HepG2 (cell line): ENCODE measurements at regions not wholly inside any gene's neighbourhood (a gene's known extent, or its start where the extent isn't known, plus 50 kb on each side); places are given as distances from the start of the nearest gene placed in this dataset.

Experiments used
- ATAC-seq: fragments of 200-7000 bp; cut with Tn5 transposase; 3 replicates; pipeline ENCODE4 v1.9.1; 2020; ENCODE audit warnings: mild to moderate bottlenecking, moderate library complexity
- BruUV-seq: library from RNA; stranded (reverse); fragments of 400-500 nt; replicated peaks from 2 replicates; lab custom pipeline; 2021; lab: Mats Ljungman, UMichigan
- CTCF ChIA-PET: fragments of 300-600 bp; formaldehyde crosslinking; extraction: SDS; loops from one replicate; lab custom pipeline; 2021; ENCODE audit warnings: low total read pairs, inconsistent platforms, low intra/inter-chr PET ratio; lab: Yijun Ruan, JAX
- POLR2A ChIA-PET: fragments of 350-600 bp; sonication (Branson Sonifier 250); formaldehyde crosslinking; loops from one replicate; lab custom pipeline; 2020; ENCODE audit warnings: antibody characterized with exemption, inconsistent platforms; lab: Yijun Ruan, JAX
- DNase-seq: peaks from one replicate; pipeline ENCODE4 v3.0.0-alpha.2; 2015; ENCODE audit warnings: low spot score
- FAIRE-seq: peaks from 3 replicates; lab custom pipeline; 2011; peaks lifted over from hg19 to GRCh38; lab: Jason Lieb, UNC
- H2AFZ ChIP-seq: one replicate; pipeline ENCODE4 v1.6.1; 2011; ENCODE audit warnings: low read length, inconsistent platforms
- H3K27ac ChIP-seq: fragments of 300-600 bp; 3 replicates; pipeline ENCODE4 v1.8.0; 2011; ENCODE audit warnings: mixed run types, mild to moderate bottlenecking, mixed read lengths, low read length, inconsistent platforms; ENCODE audit not compliant: insufficient read depth; ENCODE audit errors: extremely low read length
- H3K27me3 ChIP-seq, 2 experiments: fragments of 200-600 bp in 1 of 2; 2 replicates in 1 of 2; 3 replicates in 1 of 2; pipeline versions ENCODE4 v1.6.0 to v1.8.0; 2011; ENCODE audit warnings: low read length in 2 of 2, mild to moderate bottlenecking in 2 of 2, moderate library complexity in 2 of 2, inconsistent platforms in 1 of 2; ENCODE audit not compliant: insufficient read depth in 2 of 2, control insufficient read depth in 1 of 2
- H3K36me3 ChIP-seq, 2 experiments: fragments of 200-600 bp in 1 of 2; replicated peaks in 1 of 2; 2 replicates in 1 of 2; 3 replicates in 1 of 2; pipeline versions ENCODE4 v1.5.1 to v1.8.0; 2011; ENCODE audit warnings: low read length in 2 of 2, inconsistent platforms in 1 of 2; ENCODE audit not compliant: insufficient read depth in 2 of 2, control insufficient read depth in 1 of 2
- H3K4me1 ChIP-seq: 2 replicates; pipeline ENCODE4 v1.5.1; 2012; ENCODE audit warnings: low read length, inconsistent platforms; ENCODE audit not compliant: insufficient read depth
- H3K4me2 ChIP-seq: 2 replicates; pipeline ENCODE4 v1.6.0; 2011; ENCODE audit warnings: low read depth, low read length, inconsistent platforms
- H3K4me3 ChIP-seq, 3 experiments: fragments of 200-600 bp in 1 of 3; sonication (generic), shearing (Covaris generic) in 1 of 3; replicated peaks in 1 of 3; 2 replicates each; pipeline ENCODE4 v1.5.1; 2011 to 2016; ENCODE audit warnings: low read length in 3 of 3, inconsistent platforms in 2 of 3, low read depth in 2 of 3, mild to moderate bottlenecking in 2 of 3, control low read depth in 1 of 3, mixed read lengths in 1 of 3; ENCODE audit not compliant: insufficient read depth in 1 of 3
- H3K79me2 ChIP-seq: one replicate; pipeline ENCODE4 v1.6.1; 2011; ENCODE audit warnings: low read length, inconsistent platforms; ENCODE audit not compliant: insufficient read depth
- H3K9ac ChIP-seq: 2 replicates; pipeline ENCODE4 v1.6.0; 2011; ENCODE audit warnings: mild to moderate bottlenecking, low read depth, low read length, inconsistent platforms; ENCODE audit not compliant: insufficient read depth
- H3K9me3 ChIP-seq: 2 replicates; pipeline ENCODE4 v1.5.1; 2012; ENCODE audit warnings: mild to moderate bottlenecking, low read length
- H4K20me1 ChIP-seq: 2 replicates; pipeline ENCODE4 v1.6.0; 2011; ENCODE audit warnings: inconsistent platforms, mild to moderate bottlenecking, low read length, moderate library complexity; ENCODE audit not compliant: insufficient read depth
- CREB1 ChIP-seq, 2 experiments: fragments of 450-650 bp in 1 of 2; IDR thresholded peaks; 2 replicates each; pipeline ENCODE4 v1.6.1; 2016 to 2017; ENCODE audit warnings: control low read depth in 1 of 2, mild to moderate bottlenecking in 1 of 2, missing compliant biosample characterization in 1 of 2, missing genetic modification characterization in 1 of 2
- DRAP1 ChIP-seq: IDR thresholded peaks from 2 replicates; pipeline ENCODE4 v1.6.1; 2016; ENCODE audit warnings: missing genetic modification reagents, missing compliant biosample characterization
- KAT2B ChIP-seq: fragments of 150-350 bp; IDR thresholded peaks from 2 replicates; pipeline ENCODE4 v1.6.1; 2014; ENCODE audit warnings: low read depth, low read length, borderline replicate concordance
- MAFK ChIP-seq, 2 experiments: IDR thresholded peaks in 1 of 2; conservative IDR thresholded peaks in 1 of 2; 2 replicates each; pipeline ENCODE4 v1.6.1; 2011; ENCODE audit warnings: improper control_type of control experiment in 2 of 2, low read length in 2 of 2
- PHF21A ChIP-seq: sonication (generic); formaldehyde crosslinking; IDR thresholded peaks from 2 replicates; pipeline ENCODE4 v1.5.0; 2020; ENCODE audit warnings: mild to moderate bottlenecking, missing genetic modification reagents
- RAD51 ChIP-seq: fragments of 450-650 bp; IDR thresholded peaks from 2 replicates; pipeline ENCODE4 v1.6.1; 2016; ENCODE audit warnings: borderline replicate concordance
- SOX5 ChIP-seq: IDR thresholded peaks from 2 replicates; pipeline ENCODE4 v1.6.1; 2016; ENCODE audit warnings: borderline replicate concordance
- TRIM24 ChIP-seq: sonication (generic); formaldehyde crosslinking; IDR thresholded peaks from 2 replicates; pipeline ENCODE4 v1.8.0; 2022; ENCODE audit warnings: mild to moderate bottlenecking, missing genetic modification reagents
- ZNF274 ChIP-seq: sonication (generic); formaldehyde crosslinking; IDR thresholded peaks from 2 replicates; pipeline ENCODE4 v1.5.1; 2020; ENCODE audit warnings: mild to moderate bottlenecking, missing genetic modification reagents
- ZNF354B ChIP-seq: sonication (generic); formaldehyde crosslinking; IDR thresholded peaks from 2 replicates; pipeline ENCODE4 v1.8.0; 2022; ENCODE audit warnings: mild to moderate bottlenecking, missing genetic modification reagents
- ZNF382 ChIP-seq: sonication (generic); formaldehyde crosslinking; IDR thresholded peaks from 2 replicates; pipeline ENCODE4 v1.5.0; 2020; ENCODE audit warnings: missing genetic modification reagents, mild to moderate bottlenecking, borderline replicate concordance
- ZSCAN12 ChIP-seq: sonication (generic); formaldehyde crosslinking; IDR thresholded peaks from 2 replicates; pipeline ENCODE4 v1.9.0; 2021; ENCODE audit warnings: mild to moderate bottlenecking, missing genetic modification reagents
- WGBS: methylation state at CpG from one replicate; pipeline ENCODE4 v1.1.6; 2017; ENCODE audit warnings: low lambda C conversion rate; 5-methylcytosine and 5-hydroxymethylcytosine counted together
- in situ Hi-C: cut with HindIII; loops from 2 replicates; pipeline ENCODE4 v1.10.0; 2017; ENCODE audit warnings: low pct_unique_long_range_greater_than_20kb; ENCODE audit not compliant: extremely low pct_ligation_motif_present
- intact Hi-C: fragments of 100-400 bp; cut with micrococcal nuclease; formaldehyde crosslinking; loops from one replicate; pipeline ENCODE4 v1.10.0; 2022; ENCODE audit not compliant: unreplicated experiment

GRCh38 chr17:68693466-68693865, 92.3 kb upstream of the FAM20A start:
- intact Hi-C loops: no loop called here
- WGBS: 59% methylated on average over 1 of the region's 1 CpG

GRCh38 chr17:68686108-68686988, 85.2 kb upstream of the FAM20A start:
- intact Hi-C loops: no loop called here
- Histone ChIP-seq H3K4me1 (no peaks in the 10 kb centered on the region), H3K9ac (no peak overlapping the region), H3K4me3 (no peak overlapping the region), H3K27ac (no peak overlapping the region), H3K9me3 (no peaks in the 10 kb centered on the region), H4K20me1 (no peaks in the 10 kb centered on the region)
- no peak; the same call in 2 of the 3 replicates for ATAC-seq
- no peak for FAIRE-seq
- BruUV-seq: no TSS peak
- DNase-seq: no peak
- peak; percentile 25 to 41; a peak in 2 of 4 replicates for TF ChIP-seq MAFK (conservative IDR thresholded peaks at IDR 0.05 in 1 of 2, IDR thresholded peaks at IDR 0.05 in 1 of 2; ENCODE audit: low read length in 2 of 2)
- TF ChIP-seq PHF21A (CRISPR knock-in tag): no peak
- peak; percentile 44; the same call in 1 of the 2 replicates for TF ChIP-seq CREB1 (IDR thresholded peaks at IDR 0.05)
- no peak for TF ChIP-seq CREB1 (CRISPR knock-in tag; IDR thresholded peaks at IDR 0.05)
- TF ChIP-seq, all 625 proteins: peak for 2
- Histone ChIP-seq H2AFZ (no peak overlapping the region), H3K36me3 (no peaks in the 10 kb centered on the region), H3K4me2 (no peak overlapping the region), H3K79me2 (no peaks in the 10 kb centered on the region), H3K27me3 (peaks cover 0 to 10% of the 10 kb centered on the region in 2 experiments; a peak in 2 of 5 replicates)
- ChIA-PET POLR2A (no interaction called here), CTCF (no interaction called here)
- 60% methylated on average over 10 of the region's 10 CpGs for WGBS
- in situ Hi-C loops: no loop called here

More at GRCh38 chr17:68693466-68693865, 92.3 kb upstream of the FAM20A start:
- ATAC-seq (no peak), DNase-seq (no peak), FAIRE-seq (no peak)
- H3K4me3 ChIP-seq: no peak overlapping the region
- H3K9ac ChIP-seq: no peak overlapping the region
- H3K9me3 ChIP-seq: no peaks in the 10 kb centered on the region
- no peaks in the 10 kb centered on the region for H4K20me1 ChIP-seq
- peaks cover 8% of the 10 kb centered on the region for H3K4me1 ChIP-seq
- no peak overlapping the region for H3K4me2 ChIP-seq
- POLR2A ChIA-PET: no interaction called here
- no peaks in the 10 kb centered on the region for H3K36me3 ChIP-seq
- no peak overlapping the region for H3K27ac ChIP-seq
- BruUV-seq: no TSS peak
- no peak overlapping the region for H2AFZ ChIP-seq
- TF ChIP-seq ZSCAN12 (CRISPR knock-in tag) (no peak), ZNF354B (CRISPR knock-in tag) (no peak), KAT2B (no peak), TRIM24 (CRISPR knock-in tag) (no peak), ZNF382 (CRISPR knock-in tag) (no peak), DRAP1 (CRISPR knock-in tag) (no peak), ZNF274 (CRISPR knock-in tag) (no peak), SOX5 (CRISPR knock-in tag) (no peak), RAD51 (no peak)
- in situ Hi-C loops: no loop called here
- H3K79me2 ChIP-seq: no peaks in the 10 kb centered on the region
- H3K27me3 ChIP-seq: no peaks in the 10 kb centered on the region; a peak in 1 of 5 replicates
- CTCF ChIA-PET: no interaction called here
